A549 (cell line): ENCODE measurements at regions not wholly inside any gene's neighbourhood (a gene's known extent, or its start where the extent isn't known, plus 50 kb on each side); places are given as distances from the start of the nearest gene placed in this dataset.

Experiments used
- ATAC-seq, 2 experiments: fragments of 200-7000 bp in 1 of 2; fragments of >200 bp in 1 of 2; cut with Nextera tagmentation in 1 of 2; cut with Tn5 transposase in 1 of 2; 3 replicates each; pipeline versions ENCODE4 v1.8.0 to v1.9.1; 2018 to 2020; ENCODE audit warnings: mild to moderate bottlenecking in 1 of 2, moderate library complexity in 1 of 2
- CTCF ChIA-PET: fragments of 300-600 bp; sonication (Branson Sonifier 250); formaldehyde crosslinking; extraction: SDS; loops from one replicate; lab custom pipeline; 2021; ENCODE audit warnings: antibody characterized with exemption, inconsistent platforms; lab: Yijun Ruan, JAX
- POLR2A ChIA-PET: fragments of 350-600 bp; formaldehyde crosslinking; extraction: SDS; loops from one replicate; lab custom pipeline; 2021; ENCODE audit warnings: antibody characterized with exemption, inconsistent platforms; lab: Yijun Ruan, JAX
- DNase-seq, 2 experiments: peaks; one replicate each; pipeline versions ENCODE4 v3.0.0 to v3.0.0-alpha.2; 2011 to 2016; ENCODE audit warnings: low read depth in 1 of 2, low spot score in 1 of 2
- FAIRE-seq: peaks from 2 replicates; lab custom pipeline; 2011; peaks lifted over from hg19 to GRCh38; lab: Jason Lieb, UNC
- H3K27ac ChIP-seq, 2 experiments: fragments of >200 bp; sonication (Bioruptor Twin); formaldehyde crosslinking; 3 replicates each; pipeline ENCODE4 v1.5.1; 2016 to 2017
- H3K4me1 ChIP-seq: fragments of >200 bp; sonication (Bioruptor Twin); formaldehyde crosslinking; 3 replicates; pipeline ENCODE4 v1.6.1; 2016
- H3K4me2 ChIP-seq: fragments of >200 bp; sonication (Bioruptor Twin); formaldehyde crosslinking; 3 replicates; pipeline ENCODE4 v1.6.1; 2016
- H3K4me3 ChIP-seq: fragments of >200 bp; sonication (Bioruptor Twin); formaldehyde crosslinking; 3 replicates; pipeline ENCODE4 v1.5.1; 2016
- H3K9me3 ChIP-seq: fragments of >200 bp; sonication (Bioruptor Twin); formaldehyde crosslinking; 3 replicates; pipeline ENCODE4 v1.6.1; 2016
- BHLHE40 ChIP-seq: IDR thresholded peaks from 2 replicates; pipeline ENCODE4 v1.6.1; 2012; ENCODE audit warnings: low read depth, low read length, inconsistent platforms
- CHD2 ChIP-seq: fragments of 150-350 bp; IDR thresholded peaks from 2 replicates; pipeline ENCODE4 v1.6.1; 2014; ENCODE audit warnings: low read length; ENCODE audit not compliant: partially characterized antibody
- EP300 ChIP-seq, 2 experiments: fragments of >200 bp; sonication (Bioruptor Twin); formaldehyde crosslinking; IDR thresholded peaks; 2 replicates in 1 of 2; 3 replicates in 1 of 2; pipeline ENCODE4 v1.6.1; 2016 to 2017
- FOSB ChIP-seq: fragments of 250-450 bp; sonication (Bioruptor Pico); IDR thresholded peaks from 2 replicates; pipeline ENCODE4 v1.5.0; 2020; ENCODE audit warnings: mild to moderate bottlenecking, moderate library complexity
- GATA3 ChIP-seq: IDR thresholded peaks from 2 replicates; pipeline ENCODE4 v1.6.1; 2012; ENCODE audit warnings: borderline replicate concordance
- HDAC2 ChIP-seq: fragments of 200-600 bp; sonication (generic); IDR thresholded peaks from 2 replicates; pipeline ENCODE4 v1.6.1; 2016
- HOXB13 ChIP-seq: fragments of 250-450 bp; sonication (Bioruptor Pico); IDR thresholded peaks from 2 replicates; pipeline ENCODE4 v1.5.0; 2020; ENCODE audit warnings: low read depth, mild to moderate bottlenecking, moderate library complexity
- HOXB5 ChIP-seq: fragments of 250-450 bp; sonication (Bioruptor Pico); IDR thresholded peaks from 2 replicates; pipeline ENCODE4 v1.5.0; 2020; ENCODE audit warnings: mild to moderate bottlenecking, moderate library complexity
- JUNB ChIP-seq: fragments of >200 bp; sonication (Bioruptor Twin); formaldehyde crosslinking; IDR thresholded peaks from 2 replicates; pipeline ENCODE4 v1.6.1; 2016
- MAFK ChIP-seq: fragments of 450-650 bp; IDR thresholded peaks from 2 replicates; pipeline ENCODE4 v1.6.1; 2014; ENCODE audit not compliant: partially characterized antibody
- MAZ ChIP-seq: fragments of 150-350 bp; IDR thresholded peaks from 2 replicates; pipeline ENCODE4 v1.6.1; 2014; ENCODE audit warnings: antibody characterized with exemption, low read depth, low read length, borderline replicate concordance
- MYC ChIP-seq: IDR thresholded peaks from 2 replicates; pipeline ENCODE4 v1.6.1; 2012; ENCODE audit warnings: mild to moderate bottlenecking, inconsistent platforms, low read length, improper control_type of control experiment, borderline replicate concordance
- NFE2L2 ChIP-seq: fragments of 150-350 bp; conservative IDR thresholded peaks from 2 replicates; pipeline ENCODE4 v1.6.1; 2014; ENCODE audit warnings: low read length
- NR3C1 ChIP-seq: fragments of >200 bp; sonication (Bioruptor Twin); formaldehyde crosslinking; IDR thresholded peaks from 3 replicates; pipeline ENCODE4 v1.6.1; 2017
- PHF8 ChIP-seq: fragments of 200-600 bp; sonication (generic); IDR thresholded peaks from 2 replicates; pipeline ENCODE4 v1.6.1; 2016; ENCODE audit warnings: low read depth, mild to moderate bottlenecking, antibody characterized with exemption, moderate library complexity, borderline replicate concordance
- POLR2A ChIP-seq: IDR thresholded peaks from 2 replicates; pipeline ENCODE4 v1.6.1; 2012; ENCODE audit warnings: mild to moderate bottlenecking, low read length
- RARB ChIP-seq: fragments of 250-450 bp; sonication (Bioruptor Pico); IDR thresholded peaks from 2 replicates; pipeline ENCODE4 v1.8.0; 2021; ENCODE audit warnings: mild to moderate bottlenecking, moderate library complexity
- RNF2 ChIP-seq: fragments of 200-600 bp; sonication (generic); IDR thresholded peaks from 2 replicates; pipeline ENCODE4 v1.6.1; 2016; ENCODE audit warnings: low read depth, mild to moderate bottlenecking, antibody characterized with exemption, moderate library complexity, borderline replicate concordance
- TFCP2L1 ChIP-seq: fragments of 250-450 bp; sonication (Bioruptor Pico); IDR thresholded peaks from 2 replicates; pipeline ENCODE4 v1.5.0; 2021; ENCODE audit warnings: mild to moderate bottlenecking
- ZC3H11A ChIP-seq: fragments of 450-650 bp; IDR thresholded peaks from 2 replicates; pipeline ENCODE4 v1.6.1; 2014; ENCODE audit warnings: antibody characterized with exemption, mild to moderate bottlenecking
- ZNF302 ChIP-seq: fragments of 250-450 bp; sonication (Bioruptor Pico); IDR thresholded peaks from 2 replicates; pipeline ENCODE4 v1.9.0; 2021; ENCODE audit warnings: inconsistent platforms, mild to moderate bottlenecking, moderate library complexity
- ZSCAN20 ChIP-seq: fragments of 250-450 bp; sonication (Bioruptor Pico); IDR thresholded peaks from 2 replicates; pipeline ENCODE4 v1.8.0; 2022; ENCODE audit warnings: mild to moderate bottlenecking, moderate library complexity
- WGBS: methylation state at CpG from one replicate; pipeline ENCODE4 v1.1.6; 2017; ENCODE audit errors: missing lambda C conversion rate; 5-methylcytosine and 5-hydroxymethylcytosine counted together
- TF ChIP-seq, protein P1 (sequence below): fragments of 250-450 bp; sonication (Bioruptor Pico); IDR thresholded peaks from 2 replicates; pipeline ENCODE4 v1.5.0; 2021; ENCODE audit warnings: mild to moderate bottlenecking, moderate library complexity, borderline replicate concordance
- TF ChIP-seq, protein P2 (sequence below): fragments of 250-450 bp; sonication (Bioruptor Pico); IDR thresholded peaks from 2 replicates; pipeline ENCODE4 v1.5.0; 2020; ENCODE audit warnings: low read depth, mild to moderate bottlenecking, moderate library complexity
- TF ChIP-seq, protein P3 (sequence below): IDR thresholded peaks from 2 replicates; pipeline ENCODE4 v1.6.1; 2012; ENCODE audit warnings: low read depth, borderline replicate concordance
- TF ChIP-seq, protein P4 (sequence below): fragments of >200 bp; sonication (Bioruptor Twin); formaldehyde crosslinking; IDR thresholded peaks from 3 replicates; pipeline ENCODE4 v1.5.1; 2016

DNA sequence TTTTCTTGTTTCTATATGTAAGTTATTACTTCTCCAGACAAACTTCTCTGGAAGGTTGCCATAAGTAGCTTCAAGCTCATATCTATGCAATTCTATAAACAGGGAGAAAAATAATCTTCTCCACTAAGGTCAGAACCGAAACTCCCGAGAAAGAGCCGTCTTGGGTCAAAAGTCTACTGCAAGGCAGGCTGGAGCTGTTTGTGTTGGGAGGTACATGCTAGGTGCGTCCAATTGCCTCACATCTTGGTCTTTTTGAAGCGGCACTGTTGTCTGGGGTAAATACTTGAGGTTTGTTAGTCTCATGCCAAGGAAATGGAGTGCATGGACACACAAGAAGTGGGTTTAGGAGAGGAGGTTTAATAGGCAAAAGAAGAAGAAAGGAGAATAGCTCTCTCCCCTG is 674.7 kb upstream of the TMEM132C start:
- no peak overlapping the region for H3K4me3 ChIP-seq
- no peaks in the 10 kb centered on the region for H3K4me1 ChIP-seq
- H3K9me3 ChIP-seq = no peaks in the 10 kb centered on the region
- no peak overlapping the region for H3K27ac ChIP-seq
- 2% methylated on average over 5 of the region's 5 CpGs for WGBS
- FAIRE-seq = no peak
- ChIA-PET CTCF (interaction anchor here (0.6 kb wide), 1 partner anchor 73 kb away, joined by 3 read pairs; no protein-coding TSS in a partner anchor), POLR2A (no interaction called here)
- ATAC-seq = no peak
- no peak overlapping the region for H3K4me2 ChIP-seq
- TF ChIP-seq JUNB = no peak
- TF ChIP-seq ZC3H11A = no peak
- no peak for TF ChIP-seq RNF2
- no peak for TF ChIP-seq HOXB13
- TF ChIP-seq FOSB (CRISPR knock-in tag) = no peak
- TF ChIP-seq, protein P1, sequence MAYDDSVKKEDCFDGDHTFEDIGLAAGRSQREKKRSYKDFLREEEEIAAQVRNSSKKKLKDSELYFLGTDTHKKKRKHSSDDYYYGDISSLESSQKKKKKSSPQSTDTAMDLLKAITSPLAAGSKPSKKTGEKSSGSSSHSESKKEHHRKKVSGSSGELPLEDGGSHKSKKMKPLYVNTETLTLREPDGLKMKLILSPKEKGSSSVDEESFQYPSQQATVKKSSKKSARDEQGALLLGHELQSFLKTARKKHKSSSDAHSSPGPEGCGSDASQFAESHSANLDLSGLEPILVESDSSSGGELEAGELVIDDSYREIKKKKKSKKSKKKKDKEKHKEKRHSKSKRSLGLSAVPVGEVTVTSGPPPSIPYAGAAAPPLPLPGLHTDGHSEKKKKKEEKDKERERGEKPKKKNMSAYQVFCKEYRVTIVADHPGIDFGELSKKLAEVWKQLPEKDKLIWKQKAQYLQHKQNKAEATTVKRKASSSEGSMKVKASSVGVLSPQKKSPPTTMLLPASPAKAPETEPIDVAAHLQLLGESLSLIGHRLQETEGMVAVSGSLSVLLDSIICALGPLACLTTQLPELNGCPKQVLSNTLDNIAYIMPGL (CRISPR knock-in tag) = no peak
- no peak for TF ChIP-seq ZSCAN20 (CRISPR knock-in tag)
- TF ChIP-seq ZNF302 = no peak
- no peak for TF ChIP-seq CHD2
- no peak for TF ChIP-seq TFCP2L1 (CRISPR knock-in tag)
- TF ChIP-seq BHLHE40 = no peak
- TF ChIP-seq HDAC2 = no peak
- TF ChIP-seq PHF8 = no peak
- TF ChIP-seq EP300 (IDR thresholded peaks at IDR 0.05) = no peak
- no peak for TF ChIP-seq HOXB5 (CRISPR knock-in tag)
- no peak for DNase-seq

DNA sequence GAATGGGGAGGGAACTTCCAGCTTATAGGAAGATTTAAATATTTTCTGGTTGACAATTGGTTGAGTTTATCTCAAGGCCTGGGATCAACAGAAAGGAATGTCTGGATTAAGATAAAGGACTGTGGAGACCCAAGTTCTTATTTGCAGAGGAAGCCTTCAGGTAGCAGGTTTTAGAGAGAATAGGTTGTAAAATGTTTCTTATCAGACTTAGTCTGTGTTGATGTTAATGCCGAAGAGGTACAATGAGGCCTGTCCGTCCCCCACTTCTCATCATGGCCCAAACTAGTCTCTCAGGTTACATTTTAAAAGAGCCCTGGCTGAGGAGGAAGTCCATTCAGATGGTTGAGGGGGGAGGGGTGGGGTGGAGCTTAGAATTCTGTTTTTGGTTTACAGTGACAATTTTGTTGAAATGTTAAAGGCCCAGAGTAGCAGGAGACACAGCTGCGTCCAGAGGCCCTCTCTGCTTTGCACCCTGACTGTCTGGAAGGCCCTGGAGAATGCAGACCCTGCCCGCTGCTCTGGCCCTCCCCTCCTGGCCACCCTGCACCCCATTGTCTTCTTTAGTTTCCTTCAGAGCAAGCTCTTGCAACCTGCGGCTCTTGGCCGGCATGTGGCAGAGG is 672.5 kb upstream of the TMEM132C start:
- no peaks in the 10 kb centered on the region for H3K9me3 ChIP-seq
- TF ChIP-seq POLR2A (no peak), NR3C1 (no peak)
- TF ChIP-seq, protein P2, sequence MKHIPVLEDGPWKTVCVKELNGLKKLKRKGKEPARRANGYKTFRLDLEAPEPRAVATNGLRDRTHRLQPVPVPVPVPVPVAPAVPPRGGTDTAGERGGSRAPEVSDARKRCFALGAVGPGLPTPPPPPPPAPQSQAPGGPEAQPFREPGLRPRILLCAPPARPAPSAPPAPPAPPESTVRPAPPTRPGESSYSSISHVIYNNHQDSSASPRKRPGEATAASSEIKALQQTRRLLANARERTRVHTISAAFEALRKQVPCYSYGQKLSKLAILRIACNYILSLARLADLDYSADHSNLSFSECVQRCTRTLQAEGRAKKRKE (CRISPR knock-in tag) = no peak
- ChIA-PET CTCF (no interaction called here), POLR2A (no interaction called here)
- ATAC-seq (no peak), DNase-seq (no peak), FAIRE-seq (no peak)
- no peaks in the 10 kb centered on the region for H3K4me1 ChIP-seq
- 34% methylated on average over 6 of the region's 6 CpGs for WGBS
- no peak overlapping the region for H3K4me2 ChIP-seq
- H3K4me3 ChIP-seq = no peak overlapping the region
- H3K27ac ChIP-seq = no peak overlapping the region

DNA sequence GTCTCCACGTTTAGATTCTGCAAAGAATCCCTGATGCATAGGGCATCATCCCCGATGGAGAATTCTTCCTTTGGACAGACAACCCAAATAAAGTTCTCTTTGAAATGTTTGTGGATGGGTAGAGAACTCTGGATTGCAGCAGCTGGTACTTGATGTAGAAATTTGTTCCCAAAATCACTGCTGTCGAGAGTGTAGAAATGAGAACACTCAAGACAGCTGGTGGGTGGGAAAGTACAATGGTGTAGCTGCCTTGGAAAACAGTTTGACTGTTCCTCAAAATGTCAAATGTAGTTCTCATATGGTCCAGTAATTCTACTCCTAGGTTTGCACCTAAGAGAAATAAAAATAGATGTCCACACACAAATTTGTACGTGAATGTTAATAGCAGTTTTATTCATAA is 671.5 kb upstream of the TMEM132C start:
- H3K4me2 ChIP-seq = no peak overlapping the region
- no peaks in the 10 kb centered on the region for H3K9me3 ChIP-seq
- WGBS = 11% methylated on average over 4 of the region's 4 CpGs
- H3K27ac ChIP-seq = no peak overlapping the region
- H3K4me3 ChIP-seq = no peak overlapping the region
- ATAC-seq (no peak), DNase-seq (no peak), FAIRE-seq (no peak)
- ChIA-PET POLR2A (no interaction called here), CTCF (no interaction called here)
- no peaks in the 10 kb centered on the region for H3K4me1 ChIP-seq
- no peak for TF ChIP-seq MAFK
- TF ChIP-seq MYC = no peak
- TF ChIP-seq, protein P1 (CRISPR knock-in tag) = no peak
- TF ChIP-seq RARB (CRISPR knock-in tag) = no peak
- TF ChIP-seq NFE2L2 = no peak
- no peak for TF ChIP-seq TFCP2L1 (CRISPR knock-in tag)
- TF ChIP-seq, protein P3, sequence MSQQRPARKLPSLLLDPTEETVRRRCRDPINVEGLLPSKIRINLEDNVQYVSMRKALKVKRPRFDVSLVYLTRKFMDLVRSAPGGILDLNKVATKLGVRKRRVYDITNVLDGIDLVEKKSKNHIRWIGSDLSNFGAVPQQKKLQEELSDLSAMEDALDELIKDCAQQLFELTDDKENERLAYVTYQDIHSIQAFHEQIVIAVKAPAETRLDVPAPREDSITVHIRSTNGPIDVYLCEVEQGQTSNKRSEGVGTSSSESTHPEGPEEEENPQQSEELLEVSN = no peak
- TF ChIP-seq MAZ = no peak
- TF ChIP-seq, protein P4, sequence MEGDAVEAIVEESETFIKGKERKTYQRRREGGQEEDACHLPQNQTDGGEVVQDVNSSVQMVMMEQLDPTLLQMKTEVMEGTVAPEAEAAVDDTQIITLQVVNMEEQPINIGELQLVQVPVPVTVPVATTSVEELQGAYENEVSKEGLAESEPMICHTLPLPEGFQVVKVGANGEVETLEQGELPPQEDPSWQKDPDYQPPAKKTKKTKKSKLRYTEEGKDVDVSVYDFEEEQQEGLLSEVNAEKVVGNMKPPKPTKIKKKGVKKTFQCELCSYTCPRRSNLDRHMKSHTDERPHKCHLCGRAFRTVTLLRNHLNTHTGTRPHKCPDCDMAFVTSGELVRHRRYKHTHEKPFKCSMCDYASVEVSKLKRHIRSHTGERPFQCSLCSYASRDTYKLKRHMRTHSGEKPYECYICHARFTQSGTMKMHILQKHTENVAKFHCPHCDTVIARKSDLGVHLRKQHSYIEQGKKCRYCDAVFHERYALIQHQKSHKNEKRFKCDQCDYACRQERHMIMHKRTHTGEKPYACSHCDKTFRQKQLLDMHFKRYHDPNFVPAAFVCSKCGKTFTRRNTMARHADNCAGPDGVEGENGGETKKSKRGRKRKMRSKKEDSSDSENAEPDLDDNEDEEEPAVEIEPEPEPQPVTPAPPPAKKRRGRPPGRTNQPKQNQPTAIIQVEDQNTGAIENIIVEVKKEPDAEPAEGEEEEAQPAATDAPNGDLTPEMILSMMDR = no peak
- no peak for TF ChIP-seq GATA3
- no peak for TF ChIP-seq HOXB13
